NAMALWA (cell line): ENCODE measurements at regions not wholly inside any gene's neighbourhood (a gene's known extent, or its start where the extent isn't known, plus 50 kb on each side); places are given as distances from the start of the nearest gene placed in this dataset.
"Not testable (repeated sequence)": the region's sequence is repeated elsewhere in the genome, so short reads cannot be mapped to it uniquely, and the experiment has no call there.

Experiments used
- DNase-seq: peaks from one replicate; pipeline ENCODE4 v3.0.0-alpha.2; 2015; ENCODE audit warnings: low spot score

DNA sequence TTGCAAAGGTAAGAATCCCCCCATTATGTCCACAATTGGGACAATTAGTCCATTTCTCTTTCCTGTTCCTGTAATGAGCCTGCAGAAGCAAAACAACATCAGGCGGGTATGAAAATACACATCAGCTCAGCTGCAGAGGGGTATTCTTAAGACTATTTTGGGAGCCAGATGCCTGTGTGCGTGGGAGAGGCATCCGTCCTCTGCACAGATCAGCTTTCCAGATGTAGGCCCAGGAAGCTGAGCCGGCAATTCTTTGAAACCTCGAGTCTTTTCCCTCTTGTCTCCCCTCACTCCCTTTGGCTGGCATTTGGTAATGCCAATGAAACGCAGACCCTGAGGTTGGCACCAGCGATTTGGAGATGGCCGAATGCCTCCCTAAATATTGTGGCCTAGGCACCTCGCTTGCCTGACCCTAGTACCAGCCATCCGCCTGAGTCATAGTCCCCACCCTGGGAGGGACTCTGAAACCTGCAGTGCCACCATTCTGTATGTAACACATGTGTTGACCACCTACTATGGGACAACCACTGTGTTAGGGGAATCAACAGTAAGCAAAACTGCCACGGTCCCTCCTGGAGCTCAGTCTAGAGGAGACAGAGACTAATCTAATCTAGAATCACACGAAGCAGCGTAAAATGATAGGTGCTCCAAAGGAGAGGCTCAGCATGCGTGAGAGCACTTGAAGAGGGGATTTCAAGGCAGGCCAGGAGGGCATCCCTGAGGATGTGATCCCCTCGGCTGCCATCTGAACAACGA is 603.0 kb downstream of the MATN1 start:
- DNase-seq: no peak

DNA sequence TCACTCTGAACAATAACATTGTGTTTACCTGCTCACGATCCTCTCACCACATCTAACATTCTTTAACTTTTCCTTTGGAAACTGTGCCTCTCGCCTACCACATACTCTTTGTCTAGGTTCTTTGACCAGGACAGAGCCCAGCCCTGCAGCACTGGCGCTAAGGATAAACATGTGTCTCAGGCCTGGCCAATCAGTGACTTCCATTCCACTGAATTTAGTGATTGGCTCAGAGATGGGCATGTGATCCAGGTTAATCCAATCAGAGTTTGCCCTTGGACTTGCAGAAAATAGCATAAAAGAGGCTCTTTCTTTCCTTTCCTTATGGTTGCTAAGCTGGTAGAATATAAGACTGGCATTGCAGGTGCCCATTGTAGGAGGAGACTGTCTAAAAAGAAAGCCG is 605.7 kb downstream of the MATN1 start:
- DNase-seq: peak; percentile 42

DNA sequence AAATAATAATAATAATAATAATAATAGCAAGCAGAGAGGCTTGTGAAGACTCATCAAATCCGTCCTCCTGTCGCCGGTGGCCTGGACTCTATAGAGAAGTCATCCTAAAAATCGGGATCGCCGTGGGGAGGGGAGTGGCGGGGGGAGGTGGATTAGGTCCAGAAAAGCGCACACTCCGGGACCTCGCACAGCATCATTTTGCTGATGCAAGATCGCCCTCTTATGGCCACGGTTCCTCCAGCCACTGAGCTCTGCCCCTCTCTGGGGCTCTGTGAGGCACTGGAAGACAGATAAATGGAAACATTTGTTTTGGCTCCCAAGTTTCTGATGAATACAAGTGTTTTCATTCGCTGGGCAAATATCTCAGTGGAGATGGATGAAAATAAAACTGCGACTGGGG is 612.0 kb downstream of the MATN1 start:
- DNase-seq: peak; percentile 46

DNA sequence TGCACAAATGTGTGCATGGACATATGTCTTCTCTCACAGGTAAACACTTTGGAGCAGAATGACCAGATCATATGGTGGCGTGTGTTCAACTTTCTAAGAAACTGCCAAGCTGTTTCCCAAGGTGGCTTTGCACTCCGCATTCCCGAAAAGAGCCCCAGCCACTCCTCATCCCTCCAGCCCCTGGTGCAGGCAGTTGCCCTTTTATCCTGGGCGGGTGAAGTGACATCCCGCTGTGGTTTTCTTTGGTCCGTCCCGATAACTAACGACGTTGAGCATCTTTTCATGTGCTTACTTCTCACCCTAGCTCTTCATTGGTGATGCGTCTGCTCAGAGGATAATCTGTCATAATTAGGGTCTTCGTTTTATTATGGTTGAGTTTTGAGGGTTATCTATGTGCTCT is 612.5 kb downstream of the MATN1 start:
- no peak for DNase-seq

DNA sequence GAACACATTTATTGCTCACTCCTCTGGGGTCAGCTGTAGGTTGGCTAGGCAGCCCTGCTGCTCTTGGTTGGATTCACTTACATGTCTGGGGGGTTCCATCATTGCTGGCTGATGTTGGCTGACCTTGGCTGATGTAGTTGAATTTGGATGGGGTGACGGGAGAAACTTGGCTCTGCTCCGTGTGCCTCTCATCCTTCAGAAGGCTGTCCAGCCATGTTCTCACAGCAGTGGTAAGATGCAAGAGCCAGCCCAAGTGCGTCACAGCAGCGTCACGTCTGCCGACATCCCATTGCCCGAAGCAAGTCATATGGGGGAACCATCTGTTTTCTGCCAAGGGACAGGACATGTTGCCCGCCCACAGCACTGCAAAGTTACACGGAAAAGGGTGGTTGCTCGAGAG is 613.5 kb downstream of the MATN1 start:
- DNase-seq: no peak

DNA sequence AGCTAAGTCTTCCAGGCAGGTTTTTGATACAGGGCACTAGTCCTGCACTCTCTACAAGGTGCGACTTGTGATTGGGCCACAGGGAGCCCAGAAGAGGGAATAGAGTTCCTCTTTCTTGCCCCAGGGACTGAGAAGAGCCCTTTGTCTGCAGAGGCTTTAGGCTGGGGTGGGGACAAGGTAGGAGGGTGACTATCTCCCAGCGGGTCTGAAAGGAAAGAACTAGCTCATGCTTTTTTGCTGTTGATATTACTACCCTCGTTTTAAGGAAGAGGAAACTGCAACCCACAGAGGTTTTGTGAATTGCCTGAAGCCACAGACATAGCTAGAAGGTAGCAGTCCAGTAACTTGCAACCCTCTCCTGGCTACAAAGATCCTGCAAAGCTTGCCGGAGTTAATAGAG is 615.2 kb downstream of the MATN1 start:
- DNase-seq: no peak

DNA sequence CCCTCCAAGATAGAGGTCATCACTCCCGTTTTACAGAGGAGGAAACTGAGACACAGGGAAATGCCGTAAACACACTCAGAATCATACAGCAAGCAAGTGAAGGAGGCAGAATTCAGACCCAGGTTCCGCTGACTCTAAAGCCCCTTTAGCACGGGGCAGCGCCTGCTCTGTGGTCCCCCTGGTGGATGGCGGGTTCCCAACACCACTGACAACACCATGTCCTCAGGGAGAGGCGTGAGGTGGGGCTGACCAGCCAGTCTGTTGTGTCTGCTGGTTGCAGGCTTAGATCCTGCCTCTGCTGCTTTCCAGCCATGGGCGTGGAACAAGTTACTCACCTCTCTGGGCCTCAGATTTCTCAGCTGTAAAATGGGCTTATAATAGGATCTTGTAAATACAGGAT is 617.3 kb downstream of the MATN1 start:
- DNase-seq: peak; percentile 53

DNA sequence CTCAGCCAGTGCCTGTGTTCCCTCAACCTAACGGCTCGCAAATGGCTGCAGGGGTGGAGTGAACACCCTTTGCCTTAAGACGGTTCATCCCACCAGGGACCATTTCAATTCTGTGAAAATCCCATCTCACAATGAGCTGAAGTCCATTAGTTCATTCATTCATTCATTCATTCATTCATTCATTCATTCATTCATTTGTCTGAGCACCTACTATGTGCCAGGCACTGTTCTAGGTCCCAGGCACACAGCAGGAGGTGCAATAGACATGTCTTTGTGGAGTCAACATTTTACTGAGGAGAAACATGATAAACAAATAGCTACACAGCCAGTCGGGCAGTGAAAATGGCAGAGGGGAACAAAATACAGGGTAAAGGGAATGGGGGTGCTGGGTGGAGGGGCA is 618.8 kb downstream of the MATN1 start:
- no peak for DNase-seq

DNA sequence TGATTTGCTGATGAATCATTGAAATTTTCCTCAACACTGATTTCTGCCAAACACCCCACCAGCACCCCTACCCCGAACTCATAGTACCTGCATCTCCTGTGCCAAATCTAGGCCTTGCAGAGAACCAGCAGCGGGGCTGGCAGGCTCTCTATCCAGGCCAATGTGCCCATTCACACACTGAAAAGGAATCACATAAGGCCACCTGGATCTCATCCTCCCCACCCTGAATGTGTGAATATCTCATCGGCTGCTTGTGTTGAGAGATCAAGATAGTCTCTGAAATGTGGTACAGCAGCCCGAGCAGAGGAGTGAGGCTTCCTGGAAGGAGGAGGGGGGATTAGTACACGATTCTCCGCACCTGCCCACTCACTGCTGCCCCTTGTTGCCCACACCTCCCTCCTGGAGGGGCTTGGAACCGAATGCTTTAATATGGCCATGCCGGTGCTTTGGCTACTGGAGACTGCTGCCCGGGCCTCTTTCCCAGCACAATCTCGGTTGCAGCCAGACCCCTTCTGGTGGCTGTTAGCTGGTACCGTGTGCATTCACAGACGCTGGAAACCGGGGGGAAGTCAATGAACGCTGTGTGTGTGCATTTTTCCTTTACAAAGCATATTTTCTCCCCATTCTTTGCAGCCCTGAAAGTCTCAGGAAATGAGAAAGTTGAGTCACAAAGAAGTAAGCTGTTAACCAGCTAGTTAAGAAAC is 619.5 kb downstream of the MATN1 start:
- DNase-seq: no peak

DNA sequence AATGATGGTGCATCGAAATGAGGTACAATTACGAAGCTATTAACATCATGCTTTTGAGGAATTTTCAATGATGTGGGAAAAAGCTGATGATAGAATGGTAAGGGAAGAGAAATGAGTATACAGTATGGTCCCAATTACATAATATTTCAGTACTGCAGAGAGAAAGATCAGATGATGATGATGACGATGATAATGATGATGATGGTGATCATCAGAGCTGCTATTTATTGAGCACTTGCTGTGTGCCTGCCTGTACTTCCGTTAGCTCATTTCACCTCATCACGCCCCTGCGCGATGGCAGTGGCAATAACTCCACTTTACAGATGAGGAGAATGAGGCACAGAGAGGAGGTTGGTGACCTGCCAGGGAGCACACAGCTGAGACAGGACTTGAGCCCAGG is 620.8 kb downstream of the MATN1 start:
- no peak for DNase-seq

DNA sequence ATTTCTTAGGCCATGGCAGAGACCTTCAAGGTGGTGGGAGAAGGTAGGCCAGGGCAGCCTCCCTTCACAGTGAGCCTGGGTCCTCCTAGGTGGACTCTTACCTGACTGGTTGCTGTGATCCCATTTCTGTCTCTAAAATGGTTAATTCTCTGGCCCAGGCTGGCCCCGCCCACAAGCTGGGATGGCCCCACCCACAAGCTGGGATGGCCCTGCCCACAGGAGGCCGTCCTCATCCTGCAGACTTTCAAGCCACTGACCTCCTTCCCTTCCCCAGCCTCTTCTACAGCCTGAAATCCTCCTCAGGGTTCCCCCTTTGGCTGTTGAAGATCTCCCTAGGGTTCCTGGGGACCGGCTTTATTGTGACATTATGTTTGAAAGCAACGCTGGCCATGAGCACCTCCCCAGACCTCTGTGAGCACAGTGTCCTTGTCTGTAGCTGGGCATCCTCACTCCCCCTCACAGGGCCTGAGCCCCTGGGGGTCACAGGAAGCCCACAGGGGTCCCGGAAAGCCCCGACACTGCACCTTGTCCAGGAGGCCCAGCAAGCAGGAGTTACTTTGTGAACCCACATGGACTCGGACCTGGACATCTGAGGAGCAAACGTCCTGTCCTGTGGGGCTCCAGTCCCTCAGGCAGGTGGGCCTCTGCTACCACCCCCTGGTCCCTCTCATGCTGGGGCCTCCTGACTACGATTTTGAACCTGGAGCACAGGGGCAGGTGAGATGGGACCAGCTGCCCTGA is 621.7 kb downstream of the MATN1 start:
- DNase-seq: no peak

DNA sequence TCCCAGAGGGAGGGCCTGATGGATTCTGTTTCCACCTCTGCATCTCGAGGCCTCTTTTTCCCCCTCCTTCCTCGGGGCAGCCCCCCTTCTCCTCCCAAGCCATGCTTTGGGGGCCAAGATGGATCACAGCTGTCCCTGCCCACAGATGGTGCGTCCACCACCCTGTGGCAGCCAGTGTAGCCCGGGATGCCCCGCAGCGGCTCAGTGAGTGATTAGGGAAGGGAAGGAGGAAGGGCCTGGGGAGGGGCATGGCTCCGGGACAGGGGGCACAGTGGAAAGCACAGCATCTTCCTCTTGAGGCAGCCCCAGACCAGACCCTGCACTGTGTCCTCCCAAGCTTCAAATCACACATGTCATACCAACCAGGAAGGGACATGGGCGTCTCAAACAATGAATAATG is 622.4 kb downstream of the MATN1 start:
- no peak for DNase-seq

DNA sequence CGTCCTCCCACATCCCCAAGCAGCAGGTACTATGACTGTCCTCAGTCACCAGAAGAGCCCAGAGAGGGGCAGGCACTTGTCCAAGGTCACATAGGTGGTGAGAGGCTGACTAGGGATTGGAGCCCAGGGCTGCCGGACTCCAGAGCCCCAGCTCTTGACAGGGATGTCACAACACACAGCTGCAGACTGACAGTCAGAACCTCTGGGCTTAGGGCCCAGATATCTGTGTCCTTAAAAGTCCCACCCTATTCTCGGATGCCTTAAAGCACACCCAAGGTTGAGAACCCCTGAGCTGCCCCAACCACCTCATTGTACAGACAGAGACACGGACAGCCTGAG is 622.9 kb downstream of the MATN1 start:
- no peak for DNase-seq

DNA sequence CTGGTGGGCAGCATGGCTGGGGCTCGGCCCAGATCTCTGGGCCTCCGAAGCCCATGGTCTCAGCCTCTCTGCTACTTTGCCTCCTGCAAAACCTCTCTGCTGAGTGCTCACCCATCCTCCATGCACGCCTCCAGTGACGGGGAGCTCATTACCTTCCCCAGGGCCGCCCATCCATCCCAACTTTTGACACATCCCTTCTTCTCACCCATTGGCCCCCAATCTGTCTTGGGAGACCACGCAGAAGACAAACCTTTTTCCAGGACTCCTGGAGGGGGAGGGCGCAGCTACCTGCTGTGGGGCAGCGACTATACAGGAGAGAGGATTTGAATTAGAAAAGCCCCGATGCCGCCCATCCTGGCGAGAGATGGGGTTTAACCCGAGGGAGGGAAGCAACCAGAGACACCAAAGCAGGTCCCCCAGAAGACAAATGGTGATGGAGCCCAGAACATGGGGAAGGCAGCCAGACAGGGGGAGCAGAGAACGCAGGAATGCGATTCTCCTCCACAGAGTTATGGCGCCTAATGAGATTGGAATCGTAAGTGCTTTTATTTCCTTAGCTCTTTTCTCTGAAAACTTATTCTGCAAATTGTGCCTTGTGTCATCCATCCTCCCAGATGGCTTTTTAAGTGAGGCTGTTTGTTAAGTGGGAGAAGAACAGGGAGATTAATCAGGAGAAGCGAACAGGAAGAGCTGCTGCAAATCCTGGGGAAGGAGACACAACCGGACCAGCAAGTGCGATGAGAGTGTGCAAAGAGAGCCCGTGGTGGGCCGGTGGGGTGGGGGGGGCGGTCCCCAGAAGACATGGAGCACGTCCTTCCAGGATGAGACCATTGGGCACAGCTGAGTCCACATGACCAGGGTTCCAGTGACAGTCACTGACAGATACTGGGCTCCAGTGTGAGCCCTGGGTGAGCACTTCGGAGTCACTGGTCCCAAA is 623.5 kb downstream of the MATN1 start:
- no peak for DNase-seq

DNA sequence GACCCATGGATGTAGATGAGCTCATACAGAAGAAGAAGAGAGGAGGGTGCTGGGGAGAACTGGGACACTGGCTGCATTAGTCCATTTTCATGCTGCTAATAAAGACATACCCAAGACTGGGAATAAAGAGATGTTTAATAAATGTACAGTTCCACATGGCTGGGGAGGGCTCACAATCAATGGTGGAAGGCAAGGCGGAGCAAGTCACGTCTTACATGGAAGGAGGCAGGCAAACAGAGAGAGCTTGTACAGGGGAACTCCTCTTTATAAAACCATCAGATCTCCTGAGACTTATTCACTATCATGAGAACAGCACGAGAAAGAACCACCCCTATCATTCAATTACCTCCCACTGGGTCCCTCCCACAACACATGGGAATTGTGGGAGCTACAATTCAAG is 625.5 kb downstream of the MATN1 start:
- DNase-seq: not testable (repeated sequence)

DNA sequence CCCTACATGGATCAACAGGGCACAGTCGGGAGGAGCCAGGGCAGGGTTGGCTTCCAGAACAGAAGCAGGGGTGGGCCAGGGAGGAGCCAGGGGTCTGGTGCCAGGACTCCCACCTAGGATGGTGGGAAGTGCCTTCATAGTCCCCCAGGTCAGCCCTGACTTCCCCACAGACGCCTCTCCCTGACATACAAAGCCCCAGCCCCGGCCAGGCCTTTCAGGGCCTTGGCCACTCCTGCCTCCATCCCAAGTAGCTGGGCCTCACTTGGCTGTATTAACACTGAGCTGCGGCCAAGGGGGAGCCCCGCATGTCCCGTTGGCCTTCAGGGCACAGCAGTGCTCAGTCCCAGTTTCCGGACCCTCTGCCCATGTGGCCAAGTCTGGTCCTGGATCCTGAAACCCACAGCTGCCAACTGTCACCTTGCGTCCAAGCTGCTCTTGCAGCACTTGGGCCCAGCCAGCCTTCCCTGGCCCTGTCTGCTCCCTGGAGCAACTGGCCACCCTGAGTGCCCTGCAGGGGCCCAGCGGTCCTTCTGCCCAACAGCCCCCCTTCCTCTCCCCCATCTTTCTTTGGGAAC is 627.8 kb downstream of the MATN1 start:
- DNase-seq: no peak

DNA sequence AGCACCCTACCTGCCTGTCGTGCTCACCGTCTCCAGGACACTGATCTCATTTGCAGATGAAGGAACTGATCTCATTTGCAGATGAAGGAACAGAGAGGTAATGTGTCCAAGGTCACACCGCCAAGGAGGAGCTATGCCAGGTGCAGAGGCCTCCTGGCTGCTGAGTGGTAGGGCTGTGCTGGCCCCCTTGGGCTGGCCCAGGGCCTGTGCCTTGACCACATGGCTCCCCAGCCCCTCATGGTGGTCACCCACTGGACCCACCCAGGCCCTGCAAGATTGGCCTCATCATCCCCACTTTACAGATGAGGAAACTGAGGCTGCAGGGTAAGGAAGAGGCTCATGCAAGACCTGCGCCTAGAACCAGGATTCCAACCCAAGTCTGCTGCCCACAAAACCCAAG is 628.3 kb downstream of the MATN1 start:
- DNase-seq: no peak

DNA sequence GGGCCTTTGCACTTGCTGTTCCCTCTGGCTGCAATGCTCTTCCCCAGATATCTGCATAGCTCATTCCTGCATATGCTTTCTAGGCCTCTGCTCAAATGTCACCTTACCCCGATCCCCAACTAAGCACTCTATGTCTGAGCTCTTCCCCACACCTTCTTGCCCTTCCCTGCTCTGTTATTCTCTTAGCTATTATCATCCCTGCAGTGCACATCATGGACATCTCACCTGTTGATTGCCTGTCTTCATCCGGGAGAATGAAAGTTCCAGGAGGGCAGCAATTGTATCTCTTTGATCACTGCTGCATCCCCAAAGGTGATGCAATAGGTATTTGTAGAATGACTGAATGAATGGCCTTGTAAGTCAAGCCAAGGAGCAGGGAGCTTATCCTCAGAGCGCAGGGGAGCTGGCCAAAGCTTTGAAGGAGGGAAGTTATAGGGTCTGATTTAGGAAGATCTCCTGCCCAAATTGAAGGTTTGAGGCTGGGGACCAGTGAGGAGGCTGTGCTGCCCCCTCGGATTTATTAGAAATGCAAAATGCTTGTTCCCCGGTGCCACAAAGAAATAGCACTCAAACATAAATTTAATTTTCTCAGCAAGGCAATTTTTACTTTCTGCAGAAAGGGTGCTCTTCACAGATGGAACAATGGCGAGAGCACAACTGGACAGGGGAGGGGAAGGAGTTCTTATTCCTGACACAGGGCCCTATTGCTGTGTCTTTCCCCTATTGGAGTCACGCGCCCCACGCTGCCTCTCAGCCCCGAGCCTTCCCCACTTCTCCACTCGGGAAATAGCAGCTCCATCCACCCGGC is 631.1 kb downstream of the MATN1 start:
- DNase-seq: no peak

DNA sequence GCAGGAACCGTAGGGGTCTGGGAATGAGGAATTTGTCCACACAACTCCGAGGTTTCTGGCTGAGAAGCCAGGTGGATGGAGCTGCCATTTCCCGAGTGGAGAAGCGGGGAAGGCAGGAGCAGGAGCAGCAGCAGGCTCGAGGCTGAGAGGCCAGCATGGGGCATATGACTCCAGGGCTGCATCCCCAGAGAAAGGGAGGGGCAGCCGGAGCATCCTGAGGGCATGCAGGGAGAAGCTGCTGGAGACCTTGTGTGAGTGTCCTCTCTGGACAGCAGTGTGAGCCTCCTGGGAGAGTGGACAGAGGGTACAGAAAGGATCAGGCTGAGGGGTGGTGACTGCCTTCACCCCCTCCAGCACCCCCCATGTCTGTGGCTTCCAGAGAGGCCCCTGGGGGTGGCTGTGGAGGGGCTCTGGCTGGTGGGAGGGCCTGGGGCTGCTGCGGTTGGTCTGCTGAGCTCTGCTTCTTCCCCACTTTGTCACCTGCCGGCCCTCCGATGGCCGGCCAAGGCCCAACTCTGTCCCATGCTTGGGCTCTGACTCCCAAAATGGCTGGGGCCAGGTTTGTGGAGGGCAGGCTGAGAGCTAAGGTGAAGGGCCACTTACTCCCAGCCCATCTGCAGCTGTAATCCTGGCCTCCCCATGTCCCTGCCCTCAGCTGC is 633.1 kb downstream of the MATN1 start:
- no peak for DNase-seq

DNA sequence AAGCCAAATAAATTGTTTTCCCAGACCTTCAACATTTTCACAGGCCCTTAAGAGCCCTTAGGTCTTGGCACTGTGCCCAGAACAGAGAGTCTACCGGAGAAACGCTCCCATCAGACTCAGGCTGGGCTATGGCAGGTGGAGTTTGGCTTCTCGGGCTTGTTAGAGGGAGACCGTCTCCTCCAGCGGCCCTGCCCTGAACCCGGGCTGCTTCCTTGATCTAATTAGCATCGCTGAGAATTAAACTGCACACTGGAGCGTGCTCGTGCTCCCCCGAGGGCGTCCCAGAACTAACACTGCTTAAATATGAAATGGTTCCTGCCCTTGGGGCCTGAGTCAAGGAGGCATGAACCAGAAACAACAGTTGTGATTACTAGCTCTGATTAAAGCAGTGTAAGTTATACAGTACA is 634.4 kb downstream of the MATN1 start:
- DNase-seq: no peak
